DND-41 (cell line): ENCODE measurements at regions not wholly inside any gene's neighbourhood (a gene's known extent, or its start where the extent isn't known, plus 50 kb on each side); places are given as distances from the start of the nearest gene placed in this dataset.

Source experiments
- ATAC-seq: fragments of 200-7000 bp; cut with Tn5 transposase; 3 replicates; pipeline ENCODE4 v1.9.1; 2021; ENCODE audit warnings: low read depth; ENCODE audit not compliant: insufficient read depth
- DNase-seq: peaks from one replicate; pipeline ENCODE4 v3.0.0-alpha.2; 2020
- H2AFZ ChIP-seq: 2 replicates; pipeline ENCODE4 v1.6.0; 2012; ENCODE audit warnings: low read depth, low read length
- H3K27ac ChIP-seq: 2 replicates; pipeline ENCODE4 v1.5.1; 2012; ENCODE audit warnings: low read length, inconsistent platforms
- H3K27me3 ChIP-seq: fragments of 200-600 bp; sonication (generic); 2 replicates; pipeline ENCODE4 v1.6.0; 2012; ENCODE audit warnings: low read length, mild to moderate bottlenecking, inconsistent platforms; ENCODE audit not compliant: insufficient read depth, poor library complexity
- H3K36me3 ChIP-seq: 2 replicates; pipeline ENCODE4 v1.5.1; 2012; ENCODE audit warnings: low read length, inconsistent platforms; ENCODE audit not compliant: insufficient read depth
- H3K4me1 ChIP-seq: 2 replicates; pipeline ENCODE4 v1.5.1; 2012; ENCODE audit warnings: mild to moderate bottlenecking, low read length; ENCODE audit not compliant: insufficient read depth
- H3K4me2 ChIP-seq: 2 replicates; pipeline ENCODE4 v1.6.0; 2012; ENCODE audit warnings: mild to moderate bottlenecking, moderate library complexity, low read length, inconsistent platforms; ENCODE audit not compliant: insufficient read depth
- H3K4me3 ChIP-seq, 2 experiments: fragments of 200-600 bp in 1 of 2; shearing (Covaris generic) in 1 of 2; 2 replicates each; pipeline ENCODE4 v1.5.1; 2012 to 2016; ENCODE audit warnings: inconsistent platforms in 2 of 2, low read length in 2 of 2, mild to moderate bottlenecking in 2 of 2, low read depth in 1 of 2, moderate library complexity in 1 of 2
- H3K79me2 ChIP-seq: 2 replicates; pipeline ENCODE4 v1.6.0; 2012; ENCODE audit warnings: low read length, inconsistent platforms; ENCODE audit not compliant: insufficient read depth
- H3K9ac ChIP-seq: 2 replicates; pipeline ENCODE4 v1.6.0; 2012; ENCODE audit warnings: low read depth, mild to moderate bottlenecking, inconsistent platforms, low read length, moderate library complexity
- H3K9me3 ChIP-seq: 2 replicates; pipeline ENCODE4 v1.5.1; 2012; ENCODE audit warnings: low read length, moderate library complexity, mild to moderate bottlenecking, inconsistent platforms; ENCODE audit not compliant: insufficient read depth, severe bottlenecking
- H4K20me1 ChIP-seq: 2 replicates; pipeline ENCODE4 v1.6.0; 2012; ENCODE audit warnings: low read length; ENCODE audit not compliant: insufficient read depth
- CTCF ChIP-seq: IDR thresholded peaks from 2 replicates; pipeline ENCODE4 v1.5.1; 2012; ENCODE audit warnings: borderline replicate concordance, low read length, moderate library complexity, mild to moderate bottlenecking; ENCODE audit not compliant: poor library complexity, severe bottlenecking; ENCODE audit errors: extremely low read depth
- EZH2 ChIP-seq: IDR thresholded peaks from 3 replicates; pipeline ENCODE4 v1.6.1; 2012; ENCODE audit warnings: borderline replicate concordance, low read depth, mild to moderate bottlenecking, moderate library complexity, low read length, inconsistent platforms; ENCODE audit not compliant: severe bottlenecking

DNA sequence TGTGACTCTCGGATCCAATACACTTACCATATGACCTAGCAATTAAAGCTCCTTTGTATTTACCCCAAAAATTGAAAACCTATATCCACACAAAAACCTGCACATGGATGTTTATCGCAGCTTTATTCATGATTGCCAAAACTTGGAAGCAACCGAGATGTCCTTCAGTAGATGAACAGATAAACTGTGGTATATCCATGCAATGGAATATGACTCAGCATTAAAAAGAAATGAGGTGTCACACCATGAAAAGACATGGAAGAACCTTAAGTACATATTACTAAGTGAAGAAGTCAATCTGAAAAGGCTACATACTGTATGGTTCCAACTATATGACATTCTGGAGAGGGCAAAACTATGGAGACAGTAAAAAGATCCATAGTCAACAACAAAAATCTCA, 82.0 kb upstream of the PHF24 start:
- no peak overlapping the region for H2AFZ ChIP-seq
- H3K27ac ChIP-seq, result no peak overlapping the region
- DNase-seq (no peak), ATAC-seq (no peak)
- no peaks in the 10 kb centered on the region for H3K79me2 ChIP-seq
- no peaks in the 10 kb centered on the region for H4K20me1 ChIP-seq
- no peak overlapping the region for H3K4me2 ChIP-seq
- peaks cover 2% of the 10 kb centered on the region for H3K27me3 ChIP-seq
- no peaks in the 10 kb centered on the region for H3K9me3 ChIP-seq
- no peaks in the 10 kb centered on the region for H3K36me3 ChIP-seq
- no peaks in the 10 kb centered on the region for H3K4me1 ChIP-seq
- TF ChIP-seq CTCF (no peak), EZH2 (no peak)
- no peak overlapping the region for H3K9ac ChIP-seq
- H3K4me3 ChIP-seq, result no peak overlapping the region

DNA sequence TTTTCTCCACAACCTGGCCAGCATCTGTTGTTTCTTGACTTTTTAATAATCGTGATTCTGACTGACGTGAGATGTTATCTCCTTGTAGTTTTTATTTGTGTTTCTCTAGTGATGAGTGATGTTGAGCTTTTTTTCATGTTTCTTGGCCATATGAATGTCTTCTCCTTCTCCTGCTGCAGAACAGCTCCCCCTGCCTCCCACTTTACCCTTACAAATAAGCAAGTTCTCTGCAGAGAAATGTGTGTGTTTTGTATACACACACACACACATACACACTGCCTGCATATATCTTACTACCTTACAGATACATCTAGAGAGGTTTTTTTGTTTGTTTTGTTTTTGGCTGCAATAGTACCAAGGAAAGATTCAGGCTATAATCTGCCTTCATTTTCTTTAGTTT, 88.7 kb upstream of the PHF24 start:
- no peak for TF ChIP-seq EZH2
- peak; percentile 30 for TF ChIP-seq CTCF
- ATAC-seq (no peak), DNase-seq (no peak)
- no peaks in the 10 kb centered on the region for H4K20me1 ChIP-seq
- no peak overlapping the region for H3K9ac ChIP-seq
- H3K79me2 ChIP-seq, result no peaks in the 10 kb centered on the region
- H2AFZ ChIP-seq, result no peak overlapping the region
- H3K27ac ChIP-seq, result no peak overlapping the region
- no peak overlapping the region for H3K4me2 ChIP-seq
- H3K4me1 ChIP-seq, result no peaks in the 10 kb centered on the region
- H3K36me3 ChIP-seq, result no peaks in the 10 kb centered on the region
- H3K27me3 ChIP-seq, result no peaks in the 10 kb centered on the region
- no peaks in the 10 kb centered on the region for H3K9me3 ChIP-seq
- H3K4me3 ChIP-seq, result no peak overlapping the region

DNA sequence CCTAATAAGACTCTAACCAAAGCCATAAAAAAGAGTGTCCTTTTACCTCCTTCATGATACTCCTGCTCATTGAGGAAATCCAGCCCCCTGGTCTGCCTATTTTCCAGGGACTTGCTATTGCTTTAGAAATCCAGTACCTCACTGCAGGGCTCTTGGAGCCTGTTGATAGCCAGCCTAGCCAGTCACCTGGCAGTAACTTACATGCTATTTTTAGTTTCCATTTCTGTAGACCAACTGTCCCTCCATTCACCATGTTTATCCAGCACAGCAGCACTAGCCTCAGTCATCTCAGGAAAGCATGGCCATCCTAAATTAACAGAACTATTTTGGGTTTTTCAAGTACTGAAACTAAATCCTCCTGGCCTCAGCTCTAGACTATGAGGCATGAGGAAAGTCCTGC, 91.5 kb upstream of the PHF24 start:
- Histone ChIP-seq H3K9me3 (no peaks in the 10 kb centered on the region), H3K4me3 (no peak overlapping the region), H3K9ac (no peak overlapping the region), H3K4me2 (no peak overlapping the region), H3K4me1 (no peaks in the 10 kb centered on the region), H3K27ac (no peak overlapping the region), H2AFZ (no peak overlapping the region), H4K20me1 (no peaks in the 10 kb centered on the region), H3K36me3 (no peaks in the 10 kb centered on the region), H3K27me3 (no peaks in the 10 kb centered on the region), H3K79me2 (no peaks in the 10 kb centered on the region)
- no peak for ATAC-seq
- no peak for TF ChIP-seq CTCF
- TF ChIP-seq EZH2, result no peak
- no peak for DNase-seq

DNA sequence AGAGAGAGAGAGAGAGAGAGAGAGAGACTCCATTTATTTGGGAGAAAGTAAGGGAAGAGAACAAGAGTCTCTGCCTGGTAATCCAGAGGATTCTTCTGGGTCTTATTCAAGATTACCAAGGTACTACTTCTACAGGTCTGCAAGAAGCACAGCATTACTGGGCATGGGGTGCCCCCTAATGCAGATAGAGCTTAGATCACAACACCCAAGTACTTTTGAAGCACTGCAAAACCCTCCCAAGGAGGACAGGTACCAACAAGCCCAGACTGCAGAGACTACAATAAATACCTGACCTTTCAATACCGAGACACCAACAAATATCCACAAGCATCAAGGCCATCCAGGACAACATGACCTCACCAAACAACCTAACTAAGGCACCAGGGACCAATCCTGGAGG, 94.7 kb upstream of the PHF24 start:
- no peak for DNase-seq
- no peak for ATAC-seq
- Histone ChIP-seq H3K4me3 (no peak overlapping the region), H3K79me2 (no peaks in the 10 kb centered on the region), H3K27me3 (no peaks in the 10 kb centered on the region), H3K9ac (no peak overlapping the region), H3K4me1 (no peaks in the 10 kb centered on the region), H2AFZ (no peak overlapping the region), H3K9me3 (no peaks in the 10 kb centered on the region), H3K36me3 (no peaks in the 10 kb centered on the region), H4K20me1 (no peaks in the 10 kb centered on the region), H3K27ac (no peak overlapping the region), H3K4me2 (no peak overlapping the region)
- TF ChIP-seq EZH2 (no peak), CTCF (no peak)
